HG02970 (cell line): ENCODE measurements at regions not wholly inside any gene's neighbourhood (a gene's known extent, or its start where the extent isn't known, plus 50 kb on each side); places are given as distances from the start of the nearest gene placed in this dataset.

Experiments used
- ATAC-seq: cut with Tn5 transposase; IDR thresholded peaks from one replicate; pipeline ENCODE4 v1.9.1; 2021; ENCODE audit warnings: mild to moderate bottlenecking, moderate library complexity, moderate number of reproducible peaks; ENCODE audit not compliant: unreplicated experiment, low FRiP score

DNA sequence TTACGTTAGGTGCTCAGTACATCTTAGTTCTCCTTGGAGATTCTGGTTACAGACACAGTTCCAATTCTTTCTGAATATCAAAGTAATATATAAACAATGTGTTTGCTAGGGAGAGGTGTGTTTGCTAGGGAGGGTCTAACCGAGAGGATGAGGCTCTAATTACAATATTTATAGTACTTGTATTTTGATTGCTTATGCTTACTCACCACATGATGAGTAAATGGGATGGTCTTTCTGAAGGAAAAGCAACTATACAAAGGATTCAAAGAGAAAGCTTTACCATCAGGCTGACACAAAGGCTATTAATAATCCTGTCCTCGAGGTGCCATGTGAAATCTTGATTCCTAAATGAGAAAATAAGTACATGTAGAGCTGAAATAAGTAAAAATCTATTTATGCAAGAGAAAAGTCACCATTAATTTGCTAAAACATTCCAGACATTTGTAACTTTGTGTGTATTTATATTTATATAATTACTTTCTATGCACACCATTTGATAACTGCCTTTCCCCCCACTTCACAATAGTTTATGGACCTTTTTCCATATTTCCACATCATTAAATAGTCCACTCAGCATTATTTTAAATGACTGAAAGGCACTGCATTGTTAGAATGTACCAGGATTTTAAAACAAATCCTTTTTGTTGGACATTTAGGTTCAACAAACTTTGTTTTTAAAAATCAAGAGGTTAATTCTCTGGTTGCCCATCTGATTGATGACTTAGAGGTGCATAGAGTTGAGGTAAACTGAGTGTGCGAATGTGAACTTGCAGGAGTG, 94.5 kb upstream of the FN1 start:
- no peak for ATAC-seq

DNA sequence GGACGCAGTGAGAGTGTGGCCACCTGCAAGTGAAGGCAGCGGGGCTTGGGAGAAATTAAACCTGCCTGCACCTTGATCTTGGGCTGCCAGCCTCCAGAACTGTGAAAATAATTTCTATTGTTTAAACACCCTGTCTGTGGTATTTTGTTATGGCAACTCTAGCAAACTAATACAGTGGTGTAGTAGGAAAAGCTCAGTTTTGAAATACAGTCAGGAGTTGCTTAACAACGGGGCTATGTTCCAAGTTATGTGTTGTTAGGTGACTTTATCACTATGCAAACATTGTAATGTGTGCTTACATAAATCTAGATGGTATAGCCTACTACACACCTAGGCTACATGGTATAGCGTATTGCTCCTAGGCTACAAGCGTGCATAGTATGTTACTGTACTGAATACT, 93.4 kb upstream of the FN1 start:
- ATAC-seq, result no peak

DNA sequence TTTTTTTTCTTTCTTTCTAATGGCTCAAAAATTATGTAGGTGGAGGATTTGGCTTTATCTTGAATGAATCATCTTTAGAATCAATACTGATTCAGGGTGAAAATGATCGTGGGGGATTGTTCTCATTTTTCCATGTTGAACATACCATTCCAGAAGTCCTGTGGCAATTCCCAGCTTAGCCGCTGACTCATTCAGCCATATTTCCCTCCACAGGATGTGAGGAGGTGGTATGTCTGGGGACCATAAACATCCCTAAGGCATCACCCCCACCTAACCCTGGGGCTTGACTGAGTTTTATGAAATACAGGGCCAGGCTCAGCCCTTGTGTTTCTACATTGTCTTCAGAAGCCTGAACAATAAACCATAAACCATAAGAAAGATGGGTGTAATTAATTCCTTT, 92.7 kb upstream of the FN1 start:
- no peak for ATAC-seq

DNA sequence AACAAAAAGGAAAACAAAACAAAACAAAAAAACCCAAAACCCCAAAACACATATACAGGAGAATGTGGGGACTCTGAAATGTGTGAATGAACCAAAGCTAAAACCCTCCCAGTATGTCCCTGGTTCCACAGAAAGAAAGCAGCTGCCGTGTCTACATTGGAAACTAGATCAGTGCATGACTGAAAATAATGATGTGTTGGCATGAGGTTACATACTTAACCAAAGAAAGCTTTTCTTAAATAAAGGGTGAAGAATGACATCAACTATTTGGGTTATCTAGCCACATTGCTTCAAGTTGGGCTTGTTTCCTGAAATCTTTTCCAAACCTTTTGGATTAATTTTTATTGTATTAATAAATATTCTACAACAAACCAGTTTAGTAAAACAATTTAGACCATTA, 91.9 kb upstream of the FN1 start:
- ATAC-seq, result no peak

DNA sequence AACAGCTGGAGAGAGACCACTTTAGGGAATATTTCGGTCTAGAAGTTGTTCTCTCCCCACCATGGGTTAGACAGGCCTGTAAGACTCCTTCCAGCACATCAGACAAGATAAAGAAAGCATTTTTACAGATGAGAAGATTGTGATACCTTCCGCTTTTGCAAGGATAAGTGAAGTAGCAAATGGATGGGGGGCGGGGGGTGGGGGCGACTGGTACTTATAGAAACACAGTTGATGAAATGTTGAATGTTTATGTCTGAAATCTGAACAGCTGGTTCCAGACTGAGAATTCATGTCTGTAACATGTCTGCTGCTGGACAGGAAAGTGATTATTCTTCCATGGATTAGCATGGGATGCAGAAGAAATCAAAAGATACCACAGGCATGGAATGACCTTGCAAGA, 90.5 kb upstream of the FN1 start:
- ATAC-seq, result no peak

DNA sequence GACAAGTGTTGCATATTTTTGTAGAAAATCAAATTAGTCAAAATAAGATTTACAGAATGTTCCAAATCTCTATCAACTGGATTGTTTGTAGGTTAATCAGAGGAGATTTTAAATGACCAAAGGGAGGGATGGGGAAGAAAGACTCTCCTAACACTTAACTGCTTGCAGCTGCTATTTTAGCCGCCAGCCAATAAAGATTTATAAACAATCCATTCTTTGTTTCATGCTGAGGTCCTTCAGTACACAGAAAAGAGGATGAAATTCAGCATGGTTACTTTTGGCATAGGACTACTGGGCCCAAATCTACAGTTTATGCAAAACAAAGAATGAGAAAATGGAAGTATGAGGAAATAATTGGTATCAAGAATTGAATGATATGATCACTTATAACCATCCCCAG, 86.4 kb upstream of the FN1 start:
- ATAC-seq, result no peak

DNA sequence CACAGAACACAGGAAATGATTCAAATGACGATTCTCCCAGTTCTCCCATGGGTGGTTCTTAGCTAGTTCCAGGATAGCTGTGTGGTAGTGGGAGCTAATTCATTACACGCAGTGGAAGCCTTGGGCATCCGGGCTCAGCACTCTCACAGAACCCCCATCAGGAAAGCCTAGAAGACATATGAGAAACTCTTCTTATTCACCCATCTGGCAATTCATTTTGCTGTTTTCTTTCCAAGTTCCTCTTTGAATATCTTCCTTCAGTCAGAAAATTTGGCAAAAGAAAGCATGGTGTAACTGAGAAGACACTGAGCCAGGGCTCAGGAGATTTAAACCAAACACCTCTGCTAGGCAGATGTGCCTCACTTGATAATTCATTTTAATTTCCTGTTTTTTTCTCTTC, 85.2 kb upstream of the FN1 start:
- ATAC-seq, result no peak

DNA sequence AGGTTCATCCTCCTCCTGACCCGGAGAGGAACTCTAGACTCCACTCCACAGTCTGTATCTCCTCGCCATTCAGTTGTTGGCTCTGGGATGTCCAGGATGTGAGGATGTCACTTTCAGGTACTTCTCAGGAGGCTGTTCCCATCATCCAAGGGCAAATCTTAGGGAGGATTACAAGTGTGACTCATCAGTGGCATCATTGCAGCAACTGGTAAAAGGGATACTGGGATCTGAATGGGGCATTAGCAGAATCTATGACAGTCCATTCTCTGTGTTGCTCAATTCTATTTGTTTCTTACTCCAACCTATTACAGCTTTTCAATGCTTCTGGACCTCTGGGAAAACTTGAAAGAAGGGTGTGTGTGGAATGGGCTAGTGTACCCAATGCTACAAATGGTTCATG, 81.5 kb upstream of the FN1 start:
- ATAC-seq, result no peak

DNA sequence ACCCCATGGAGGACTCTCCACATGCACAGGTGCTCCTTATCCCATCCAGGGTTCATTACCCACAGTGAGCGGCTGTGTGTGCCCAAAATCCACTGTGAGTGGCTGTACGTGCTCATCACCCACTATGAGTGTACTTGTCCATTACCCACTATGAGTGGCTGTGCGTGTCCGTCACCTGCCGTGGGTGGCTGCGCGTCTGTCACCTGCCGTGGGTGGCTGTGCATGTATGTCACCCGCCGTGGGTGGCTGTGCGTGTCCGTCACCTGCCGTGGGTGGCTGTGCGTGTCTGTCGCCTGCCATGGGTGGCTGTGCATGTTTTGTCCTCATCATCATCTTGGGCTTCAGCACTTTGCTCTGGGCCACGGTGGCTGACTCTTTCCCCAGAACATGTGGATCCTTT, 78.6 kb upstream of the FN1 start:
- no peak for ATAC-seq

DNA sequence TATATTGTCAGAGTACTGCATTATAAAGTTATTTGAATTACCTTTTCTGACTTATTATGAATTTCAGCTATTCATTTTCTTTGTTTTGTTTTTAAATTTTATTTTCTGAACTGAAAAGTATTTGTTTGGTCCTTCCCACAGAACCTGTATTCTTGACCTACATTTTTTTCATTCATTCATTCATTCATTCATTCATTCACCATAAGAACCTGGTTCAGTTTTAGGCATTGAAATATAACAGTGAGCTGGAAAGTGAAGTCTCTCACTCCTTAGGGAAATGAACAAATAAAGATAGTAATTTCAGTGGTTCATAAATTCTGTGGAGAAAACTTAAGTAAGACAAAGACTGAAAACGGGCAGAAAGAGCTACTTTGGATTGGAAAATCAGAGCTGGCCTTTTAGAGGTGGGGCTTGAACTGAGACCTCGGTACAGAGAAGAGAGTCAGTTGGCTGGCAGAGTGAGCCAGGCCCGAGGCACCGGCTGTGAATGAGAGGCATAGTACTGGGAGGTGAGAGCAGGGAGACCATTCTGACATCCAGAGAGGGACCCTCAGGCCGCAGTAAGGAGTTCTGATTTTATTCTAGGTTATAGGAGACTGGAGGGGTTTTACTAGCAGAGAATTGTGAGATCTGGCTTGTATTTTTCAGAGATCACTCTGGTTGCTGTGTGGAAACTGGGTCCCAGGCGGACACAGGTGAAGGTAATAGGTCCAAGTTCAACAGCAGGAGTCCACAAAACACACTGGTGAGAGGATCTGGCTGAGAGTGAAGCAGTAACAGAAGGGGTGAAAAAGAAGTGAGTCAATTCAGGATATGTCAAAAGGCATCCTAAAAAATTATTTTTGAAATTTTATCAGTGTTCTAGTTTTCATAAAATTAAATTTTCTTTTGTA, 75.8 kb upstream of the FN1 start:
- no peak for ATAC-seq

DNA sequence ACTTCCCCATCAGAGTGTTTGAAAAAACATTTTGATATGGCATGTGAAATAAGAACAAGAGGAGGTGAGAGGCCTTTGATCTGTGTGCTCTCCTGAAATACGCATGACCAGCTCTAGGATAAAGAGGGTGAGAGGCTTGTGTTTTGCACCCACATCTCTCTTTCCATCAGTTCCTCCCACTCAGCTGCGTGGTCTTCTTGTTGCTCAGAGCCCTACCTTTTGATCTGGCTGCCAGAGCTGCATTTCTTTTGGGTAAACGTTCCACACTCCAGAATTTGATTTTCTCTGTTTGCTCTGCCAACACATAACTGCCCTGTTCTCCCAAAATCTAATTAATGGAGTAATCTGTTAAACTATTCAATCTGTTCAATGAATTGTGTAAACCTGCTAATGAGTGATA, 72.0 kb upstream of the FN1 start:
- ATAC-seq, result no peak

DNA sequence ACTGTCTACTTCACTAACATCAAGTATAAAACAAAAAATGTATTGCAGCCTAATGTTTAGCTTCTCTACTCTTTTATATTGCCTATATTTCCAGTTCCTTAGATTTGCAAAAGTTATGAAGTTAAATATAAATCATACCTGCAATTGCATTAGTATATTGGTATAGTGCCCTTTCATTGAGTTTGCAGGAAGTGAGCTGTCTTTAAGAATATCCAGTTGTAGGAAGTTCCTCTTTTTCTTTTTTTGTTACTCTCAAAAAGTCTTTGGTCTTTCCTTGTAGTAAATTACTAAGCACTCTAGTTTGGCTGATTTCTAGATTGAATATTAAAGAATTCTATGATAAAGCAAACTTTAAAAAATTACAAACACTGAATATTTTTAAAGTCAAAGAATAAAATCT, 71.3 kb upstream of the FN1 start:
- ATAC-seq, result no peak

DNA sequence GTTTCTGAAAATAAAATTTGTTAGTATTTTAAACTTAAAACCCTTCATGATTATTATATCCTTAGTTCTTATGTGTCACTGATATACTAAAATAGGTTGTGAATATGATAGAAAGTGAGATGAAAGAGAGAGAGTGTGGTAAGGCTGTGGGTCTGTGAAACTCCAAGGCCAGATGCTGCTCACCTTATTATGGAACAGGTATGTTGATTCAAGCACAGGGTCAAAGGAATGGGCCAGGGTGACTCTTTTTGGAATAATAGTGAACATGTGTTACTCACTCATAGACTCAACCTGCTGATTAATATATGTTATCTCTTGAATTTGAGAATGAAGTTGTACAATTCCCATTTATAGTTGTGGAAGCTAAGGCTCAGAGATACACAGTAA, 70.7 kb upstream of the FN1 start:
- no peak for ATAC-seq

DNA sequence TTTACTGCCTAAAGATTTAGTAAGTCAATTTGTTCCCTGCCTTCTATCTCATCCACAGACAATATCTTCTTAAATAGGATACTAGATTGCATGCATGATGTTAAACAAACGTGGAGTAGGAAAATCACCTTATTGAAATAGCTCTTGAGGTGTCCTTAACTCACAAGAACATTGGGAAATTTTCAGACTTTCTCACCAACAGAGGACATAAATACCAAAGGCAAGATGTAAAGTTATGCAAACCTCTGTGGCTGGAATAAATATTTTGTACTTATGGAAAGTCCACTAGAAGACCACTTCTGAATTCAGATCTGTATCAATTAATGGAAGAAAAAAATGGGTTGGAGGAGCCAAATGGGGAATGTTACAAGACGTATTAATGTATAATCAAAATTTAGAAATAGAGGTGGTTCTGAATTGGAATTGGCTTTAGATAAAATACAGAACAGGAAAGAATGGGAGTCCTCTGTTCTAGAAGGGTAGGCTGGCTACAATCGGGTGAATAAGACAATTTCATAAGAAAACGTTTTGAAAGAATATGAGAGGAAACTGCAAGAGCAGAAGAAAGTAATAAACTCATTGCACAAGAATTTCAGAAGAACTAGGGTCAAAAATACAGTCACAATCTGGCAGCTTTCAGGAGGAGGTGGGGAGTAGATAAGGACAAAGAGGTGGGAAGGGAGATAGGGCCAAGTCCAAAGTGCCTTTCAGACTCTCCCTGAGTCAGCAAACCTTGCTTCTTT, 69.3 kb upstream of the FN1 start:
- no peak for ATAC-seq

DNA sequence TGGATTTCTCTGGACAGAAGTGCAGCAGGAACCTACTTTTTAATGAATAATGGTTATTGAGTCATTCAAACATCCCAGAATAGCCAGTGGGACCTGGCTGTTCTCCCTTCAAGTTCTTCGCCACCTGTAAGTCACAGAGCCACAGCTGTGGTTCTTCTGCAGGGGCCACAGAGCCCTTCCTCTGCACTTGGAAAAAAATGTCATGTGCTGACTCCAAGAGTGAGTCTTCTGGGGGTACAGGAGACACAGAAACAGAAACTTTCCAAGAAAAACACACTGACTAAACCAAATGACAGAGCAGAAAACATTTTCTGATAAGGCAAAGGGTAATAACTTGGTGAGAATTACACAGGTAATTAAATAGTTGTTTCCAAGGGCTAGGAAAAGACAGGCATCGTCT, 68.7 kb upstream of the FN1 start:
- ATAC-seq, result no peak

DNA sequence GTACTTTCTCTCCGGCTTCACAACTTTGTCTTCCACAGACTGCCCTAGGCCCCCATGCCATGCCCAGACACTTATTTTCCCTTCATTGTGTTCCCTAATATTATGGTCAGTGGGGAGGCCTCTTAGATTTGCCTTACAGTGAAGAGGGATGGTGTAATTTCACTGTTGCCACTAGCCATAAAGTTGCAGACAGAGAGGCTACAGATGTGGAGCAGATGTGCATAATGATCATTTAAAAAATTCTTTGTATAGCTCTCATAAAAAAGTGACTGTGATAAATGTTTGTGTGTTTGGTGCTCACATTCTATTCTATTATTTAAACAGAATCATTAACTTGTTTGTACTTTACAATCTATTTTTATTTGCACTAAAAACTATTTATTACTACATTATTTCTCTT, 67.5 kb upstream of the FN1 start:
- ATAC-seq, result no peak

DNA sequence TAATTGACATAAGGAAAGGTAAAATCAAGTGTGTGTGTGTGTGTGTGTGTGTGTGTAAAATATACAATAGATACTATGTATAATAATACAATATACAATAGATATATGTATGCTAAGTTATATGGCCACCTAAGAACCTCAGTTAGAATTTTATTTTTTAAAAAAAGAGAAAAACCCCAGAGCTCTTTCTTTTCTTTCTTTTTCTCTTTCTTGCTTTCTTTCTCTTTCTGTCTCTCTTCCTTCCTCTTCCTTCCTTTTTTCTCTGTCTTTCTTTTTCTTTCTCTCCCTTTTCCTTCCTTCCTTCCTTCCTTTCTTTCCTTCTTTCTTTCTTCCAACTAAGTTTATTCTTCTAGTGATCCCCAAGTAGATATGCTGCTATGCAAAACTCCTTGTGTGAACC, 64.6 kb upstream of the FN1 start:
- no peak for ATAC-seq

DNA sequence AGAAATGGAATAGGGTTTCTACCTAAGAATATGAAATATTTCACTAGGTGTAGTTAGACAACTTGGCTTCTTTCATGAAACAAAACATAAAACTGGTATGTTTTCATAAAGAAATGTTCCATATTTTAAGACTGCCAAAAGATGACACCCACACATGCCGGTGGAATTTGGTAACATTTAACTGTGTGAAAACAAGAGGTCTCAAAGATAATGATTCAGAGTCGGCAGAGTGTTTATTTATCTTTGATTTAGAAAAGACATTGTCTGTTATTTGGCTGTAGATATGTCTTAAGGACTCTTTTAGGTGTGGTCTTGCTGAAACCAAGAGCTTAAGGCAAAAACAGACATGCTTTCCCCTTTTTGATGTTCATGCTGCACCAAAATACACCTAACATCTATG, 63.5 kb upstream of the FN1 start:
- ATAC-seq, result no peak

DNA sequence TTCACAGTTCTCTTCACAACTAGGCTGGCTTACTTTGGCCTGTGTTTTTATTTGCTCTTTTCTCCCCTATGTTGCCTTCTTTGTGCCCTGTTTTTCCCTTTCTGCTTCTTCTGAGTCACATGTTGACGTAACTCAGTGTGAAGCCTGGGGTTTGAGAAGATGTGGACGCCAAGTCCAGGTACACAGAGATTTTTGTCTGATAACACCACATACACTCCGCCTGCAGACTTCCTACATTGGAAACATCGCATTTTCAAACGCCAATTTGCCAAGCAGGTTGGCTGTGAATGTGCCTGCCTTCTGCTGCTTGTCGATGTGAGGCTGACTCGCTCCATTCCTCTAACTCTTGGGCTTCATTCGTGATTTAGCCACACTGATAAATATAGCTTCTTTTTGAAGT, 62.6 kb upstream of the FN1 start:
- ATAC-seq, result no peak

DNA sequence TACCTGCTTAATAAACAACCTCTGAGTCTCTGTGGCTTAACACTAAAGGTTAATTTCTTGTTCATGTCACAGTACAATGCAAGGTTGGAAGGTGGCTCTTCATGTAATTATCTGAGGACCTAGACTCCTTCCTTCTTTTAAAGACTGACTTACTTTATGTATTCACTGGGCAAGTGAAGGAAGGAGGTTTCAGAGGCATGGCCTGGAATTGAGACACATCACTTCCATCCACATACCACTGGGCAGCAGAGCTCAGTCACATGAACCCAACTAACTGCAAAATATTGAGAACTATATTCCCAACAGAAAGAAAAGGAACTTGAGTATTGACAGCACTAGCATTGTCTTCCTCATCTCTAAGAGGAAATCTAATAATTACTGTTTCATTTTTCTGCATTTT, 57.5 kb upstream of the FN1 start:
- ATAC-seq, result no peak

DNA sequence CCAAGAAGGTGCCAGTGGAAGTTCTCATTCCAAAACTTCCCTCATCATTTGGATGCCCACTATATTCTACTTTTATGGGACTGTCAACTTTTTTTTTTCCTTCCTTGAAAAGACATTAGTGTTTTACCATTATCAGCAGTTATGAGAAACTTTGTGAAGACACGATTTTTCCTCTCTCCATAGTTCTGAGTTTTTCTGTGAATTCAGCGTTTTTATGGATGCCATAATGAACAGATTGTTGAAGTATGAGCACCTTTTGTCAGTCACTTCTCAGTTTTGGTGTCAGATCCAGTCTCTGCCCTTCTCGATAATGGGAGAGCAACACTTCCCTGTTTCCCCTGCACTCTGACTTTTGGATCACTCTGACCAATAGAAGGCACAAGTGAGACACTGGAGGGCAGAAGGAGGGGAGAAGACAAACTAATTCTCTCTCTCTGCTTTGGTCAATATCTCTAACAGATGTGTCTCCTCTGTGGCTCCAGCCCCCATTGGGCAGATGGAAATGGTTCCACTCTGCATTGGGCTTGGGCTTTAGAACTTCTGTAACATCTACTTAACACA, 53.5 kb upstream of the FN1 start:
- no peak for ATAC-seq
